DND-41 (cell line): ENCODE measurements at regions not wholly inside any gene's neighbourhood (a gene's known extent, or its start where the extent isn't known, plus 50 kb on each side); places are given as distances from the start of the nearest gene placed in this dataset.
"Not testable (repeated sequence)": the region's sequence is repeated elsewhere in the genome, so short reads cannot be mapped to it uniquely, and the experiment has no call there.

Source experiments
- ATAC-seq: fragments of 200-7000 bp; cut with Tn5 transposase; 3 replicates; pipeline ENCODE4 v1.9.1; 2021; ENCODE audit warnings: low read depth; ENCODE audit not compliant: insufficient read depth
- DNase-seq: peaks from one replicate; pipeline ENCODE4 v3.0.0-alpha.2; 2020
- H2AFZ ChIP-seq: 2 replicates; pipeline ENCODE4 v1.6.0; 2012; ENCODE audit warnings: low read depth, low read length
- H3K27ac ChIP-seq: 2 replicates; pipeline ENCODE4 v1.5.1; 2012; ENCODE audit warnings: low read length, inconsistent platforms
- H3K27me3 ChIP-seq: fragments of 200-600 bp; sonication (generic); 2 replicates; pipeline ENCODE4 v1.6.0; 2012; ENCODE audit warnings: low read length, mild to moderate bottlenecking, inconsistent platforms; ENCODE audit not compliant: insufficient read depth, poor library complexity
- H3K36me3 ChIP-seq: 2 replicates; pipeline ENCODE4 v1.5.1; 2012; ENCODE audit warnings: low read length, inconsistent platforms; ENCODE audit not compliant: insufficient read depth
- H3K4me1 ChIP-seq: 2 replicates; pipeline ENCODE4 v1.5.1; 2012; ENCODE audit warnings: mild to moderate bottlenecking, low read length; ENCODE audit not compliant: insufficient read depth
- H3K4me2 ChIP-seq: 2 replicates; pipeline ENCODE4 v1.6.0; 2012; ENCODE audit warnings: mild to moderate bottlenecking, moderate library complexity, low read length, inconsistent platforms; ENCODE audit not compliant: insufficient read depth
- H3K4me3 ChIP-seq, 2 experiments: fragments of 200-600 bp in 1 of 2; shearing (Covaris generic) in 1 of 2; 2 replicates each; pipeline ENCODE4 v1.5.1; 2012 to 2016; ENCODE audit warnings: inconsistent platforms in 2 of 2, low read length in 2 of 2, mild to moderate bottlenecking in 2 of 2, low read depth in 1 of 2, moderate library complexity in 1 of 2
- H3K79me2 ChIP-seq: 2 replicates; pipeline ENCODE4 v1.6.0; 2012; ENCODE audit warnings: low read length, inconsistent platforms; ENCODE audit not compliant: insufficient read depth
- H3K9ac ChIP-seq: 2 replicates; pipeline ENCODE4 v1.6.0; 2012; ENCODE audit warnings: low read depth, mild to moderate bottlenecking, inconsistent platforms, low read length, moderate library complexity
- H3K9me3 ChIP-seq: 2 replicates; pipeline ENCODE4 v1.5.1; 2012; ENCODE audit warnings: low read length, moderate library complexity, mild to moderate bottlenecking, inconsistent platforms; ENCODE audit not compliant: insufficient read depth, severe bottlenecking
- H4K20me1 ChIP-seq: 2 replicates; pipeline ENCODE4 v1.6.0; 2012; ENCODE audit warnings: low read length; ENCODE audit not compliant: insufficient read depth
- CTCF ChIP-seq: IDR thresholded peaks from 2 replicates; pipeline ENCODE4 v1.5.1; 2012; ENCODE audit warnings: borderline replicate concordance, low read length, moderate library complexity, mild to moderate bottlenecking; ENCODE audit not compliant: poor library complexity, severe bottlenecking; ENCODE audit errors: extremely low read depth
- EZH2 ChIP-seq: IDR thresholded peaks from 3 replicates; pipeline ENCODE4 v1.6.1; 2012; ENCODE audit warnings: borderline replicate concordance, low read depth, mild to moderate bottlenecking, moderate library complexity, low read length, inconsistent platforms; ENCODE audit not compliant: severe bottlenecking

- no peak overlapping the region for H3K9ac ChIP-seq
- H3K27ac ChIP-seq: no peak overlapping the region
- no peaks in the 10 kb centered on the region for H3K36me3 ChIP-seq
- no peak overlapping the region for H3K4me2 ChIP-seq
- H3K4me1 ChIP-seq: no peaks in the 10 kb centered on the region
- no peaks in the 10 kb centered on the region for H3K27me3 ChIP-seq
- no peaks in the 10 kb centered on the region for H3K79me2 ChIP-seq
- no peak for DNase-seq
- TF ChIP-seq EZH2 (no peak), CTCF (no peak)
- no peak for ATAC-seq
- no peaks in the 10 kb centered on the region for H3K9me3 ChIP-seq
- H4K20me1 ChIP-seq: no peaks in the 10 kb centered on the region
- H3K4me3 ChIP-seq: no peak overlapping the region
- H2AFZ ChIP-seq: no peak overlapping the region
These were observed 163.9 kb upstream of the TFAP2D start for GRCh38 chr6:50549475-50549874.

GRCh38 chr6:50555982-50556381 lies 157.3 kb upstream of the TFAP2D start:
- no peaks in the 10 kb centered on the region for H3K9me3 ChIP-seq
- no peak overlapping the region for H3K4me2 ChIP-seq
- DNase-seq: no peak
- no peaks in the 10 kb centered on the region for H4K20me1 ChIP-seq
- no peak for ATAC-seq
- no peak overlapping the region for H3K9ac ChIP-seq
- no peaks in the 10 kb centered on the region for H3K27me3 ChIP-seq
- TF ChIP-seq CTCF: no peak
- no peak for TF ChIP-seq EZH2
- H3K79me2 ChIP-seq: no peaks in the 10 kb centered on the region
- H3K27ac ChIP-seq: no peak overlapping the region
- no peak overlapping the region for H2AFZ ChIP-seq
- no peaks in the 10 kb centered on the region for H3K4me1 ChIP-seq
- H3K4me3 ChIP-seq: no peak overlapping the region
- H3K36me3 ChIP-seq: no peaks in the 10 kb centered on the region

- DNase-seq (no peak), ATAC-seq (no peak)
- Histone ChIP-seq H3K4me3 (no peak overlapping the region), H3K9ac (no peak overlapping the region), H3K36me3 (no peaks in the 10 kb centered on the region), H2AFZ (no peak overlapping the region), H3K4me1 (no peaks in the 10 kb centered on the region), H3K27ac (no peak overlapping the region), H3K4me2 (no peak overlapping the region), H3K27me3 (no peaks in the 10 kb centered on the region), H3K9me3 (no peaks in the 10 kb centered on the region), H4K20me1 (no peaks in the 10 kb centered on the region), H3K79me2 (no peaks in the 10 kb centered on the region)
- TF ChIP-seq CTCF: no peak
- TF ChIP-seq EZH2: no peak
These were observed 148.3 kb upstream of the TFAP2D start for GRCh38 chr6:50565004-50565403.

- DNase-seq, H3K9ac ChIP-seq, H3K4me2 ChIP-seq, H4K20me1 ChIP-seq, H2AFZ ChIP-seq, H3K4me3 ChIP-seq, H3K27me3 ChIP-seq, H3K36me3 ChIP-seq, H3K27ac ChIP-seq, H3K9me3 ChIP-seq, H3K79me2 ChIP-seq, H3K4me1 ChIP-seq, ATAC-seq: not testable (repeated sequence)
These were observed 142.1 kb upstream of the TFAP2D start for GRCh38 chr6:50571230-50571629.
